M059J (cell line): ENCODE measurements at regions not wholly inside any gene's neighbourhood (a gene's known extent, or its start where the extent isn't known, plus 50 kb on each side); places are given as distances from the start of the nearest gene placed in this dataset.
"Not testable (repeated sequence)": the region's sequence is repeated elsewhere in the genome, so short reads cannot be mapped to it uniquely, and the experiment has no call there.

ENCODE experiments used
- DNase-seq: peaks from one replicate; pipeline ENCODE4 v3.0.0-alpha.2; 2012; ENCODE audit warnings: low read depth

GRCh38 chr4:14906805-14907204 is 95.5 kb upstream of the CPEB2 start:
- peak; percentile 39 for DNase-seq

- DNase-seq, result peak; percentile 69
Measured at GRCh38 chr4:14908635-14909034, 93.6 kb upstream of the CPEB2 start.

GRCh38 chr4:14910411-14910810 is 91.9 kb upstream of the CPEB2 start:
- no peak for DNase-seq

GRCh38 chr4:14912426-14912825 is 89.9 kb upstream of the CPEB2 start:
- no peak for DNase-seq

GRCh38 chr4:14915018-14915417 is 87.3 kb upstream of the CPEB2 start:
- no peak for DNase-seq

GRCh38 chr4:14916554-14917297 is 85.6 kb upstream of the CPEB2 start:
- peak; percentile 89 for DNase-seq

- no peak for DNase-seq
Measured at GRCh38 chr4:14917298-14917633, 85.0 kb upstream of the CPEB2 start.

GRCh38 chr4:14918336-14918735 is 83.9 kb upstream of the CPEB2 start:
- no peak for DNase-seq

GRCh38 chr4:14919785-14920184 is 82.5 kb upstream of the CPEB2 start:
- DNase-seq, result no peak

- DNase-seq, result no peak
Measured at GRCh38 chr4:14920237-14920636, 82.0 kb upstream of the CPEB2 start.

- DNase-seq, result no peak
Measured at GRCh38 chr4:14920759-14921320, 81.4 kb upstream of the CPEB2 start.

- not testable (repeated sequence) for DNase-seq
Measured at GRCh38 chr4:14921781-14922180, 80.5 kb upstream of the CPEB2 start.

GRCh38 chr4:14924076-14924811 is 78.0 kb upstream of the CPEB2 start:
- no peak for DNase-seq

GRCh38 chr4:14924812-14925344 is 77.4 kb upstream of the CPEB2 start:
- no peak for DNase-seq

- no peak for DNase-seq
Measured at GRCh38 chr4:14925471-14925870, 76.8 kb upstream of the CPEB2 start.

GRCh38 chr4:14926368-14926767 is 75.9 kb upstream of the CPEB2 start:
- no peak for DNase-seq

GRCh38 chr4:14928035-14928434 is 74.2 kb upstream of the CPEB2 start:
- no peak for DNase-seq

- DNase-seq, result no peak
Measured at GRCh38 chr4:14929669-14930068, 72.6 kb upstream of the CPEB2 start.

- DNase-seq, result no peak
Measured at GRCh38 chr4:14934704-14935390, 67.4 kb upstream of the CPEB2 start.

- no peak for DNase-seq
Measured at GRCh38 chr4:14943749-14944148, 58.5 kb upstream of the CPEB2 start.

- DNase-seq, result no peak
Measured at GRCh38 chr4:14952352-14952751, 49.9 kb upstream of the CPEB2 start.
